DND-41 (cell line): ENCODE measurements at regions not wholly inside any gene's neighbourhood (a gene's known extent, or its start where the extent isn't known, plus 50 kb on each side); places are given as distances from the start of the nearest gene placed in this dataset.
"Not testable (repeated sequence)": the region's sequence is repeated elsewhere in the genome, so short reads cannot be mapped to it uniquely, and the experiment has no call there.

Experiments
- ATAC-seq: fragments of 200-7000 bp; cut with Tn5 transposase; 3 replicates; pipeline ENCODE4 v1.9.1; 2021; ENCODE audit warnings: low read depth; ENCODE audit not compliant: insufficient read depth
- DNase-seq: peaks from one replicate; pipeline ENCODE4 v3.0.0-alpha.2; 2020
- H2AFZ ChIP-seq: 2 replicates; pipeline ENCODE4 v1.6.0; 2012; ENCODE audit warnings: low read depth, low read length
- H3K27ac ChIP-seq: 2 replicates; pipeline ENCODE4 v1.5.1; 2012; ENCODE audit warnings: low read length, inconsistent platforms
- H3K27me3 ChIP-seq: fragments of 200-600 bp; sonication (generic); 2 replicates; pipeline ENCODE4 v1.6.0; 2012; ENCODE audit warnings: low read length, mild to moderate bottlenecking, inconsistent platforms; ENCODE audit not compliant: insufficient read depth, poor library complexity
- H3K36me3 ChIP-seq: 2 replicates; pipeline ENCODE4 v1.5.1; 2012; ENCODE audit warnings: low read length, inconsistent platforms; ENCODE audit not compliant: insufficient read depth
- H3K4me1 ChIP-seq: 2 replicates; pipeline ENCODE4 v1.5.1; 2012; ENCODE audit warnings: mild to moderate bottlenecking, low read length; ENCODE audit not compliant: insufficient read depth
- H3K4me2 ChIP-seq: 2 replicates; pipeline ENCODE4 v1.6.0; 2012; ENCODE audit warnings: mild to moderate bottlenecking, moderate library complexity, low read length, inconsistent platforms; ENCODE audit not compliant: insufficient read depth
- H3K4me3 ChIP-seq, 2 experiments: fragments of 200-600 bp in 1 of 2; shearing (Covaris generic) in 1 of 2; 2 replicates each; pipeline ENCODE4 v1.5.1; 2012 to 2016; ENCODE audit warnings: inconsistent platforms in 2 of 2, low read length in 2 of 2, mild to moderate bottlenecking in 2 of 2, low read depth in 1 of 2, moderate library complexity in 1 of 2
- H3K79me2 ChIP-seq: 2 replicates; pipeline ENCODE4 v1.6.0; 2012; ENCODE audit warnings: low read length, inconsistent platforms; ENCODE audit not compliant: insufficient read depth
- H3K9ac ChIP-seq: 2 replicates; pipeline ENCODE4 v1.6.0; 2012; ENCODE audit warnings: low read depth, mild to moderate bottlenecking, inconsistent platforms, low read length, moderate library complexity
- H3K9me3 ChIP-seq: 2 replicates; pipeline ENCODE4 v1.5.1; 2012; ENCODE audit warnings: low read length, moderate library complexity, mild to moderate bottlenecking, inconsistent platforms; ENCODE audit not compliant: insufficient read depth, severe bottlenecking
- H4K20me1 ChIP-seq: 2 replicates; pipeline ENCODE4 v1.6.0; 2012; ENCODE audit warnings: low read length; ENCODE audit not compliant: insufficient read depth
- EZH2 ChIP-seq: IDR thresholded peaks from 3 replicates; pipeline ENCODE4 v1.6.1; 2012; ENCODE audit warnings: borderline replicate concordance, low read depth, mild to moderate bottlenecking, moderate library complexity, low read length, inconsistent platforms; ENCODE audit not compliant: severe bottlenecking
- TF ChIP-seq, protein P1 (sequence below): IDR thresholded peaks from 2 replicates; pipeline ENCODE4 v1.5.1; 2012; ENCODE audit warnings: borderline replicate concordance, low read length, moderate library complexity, mild to moderate bottlenecking; ENCODE audit not compliant: poor library complexity, severe bottlenecking; ENCODE audit errors: extremely low read depth

DNA sequence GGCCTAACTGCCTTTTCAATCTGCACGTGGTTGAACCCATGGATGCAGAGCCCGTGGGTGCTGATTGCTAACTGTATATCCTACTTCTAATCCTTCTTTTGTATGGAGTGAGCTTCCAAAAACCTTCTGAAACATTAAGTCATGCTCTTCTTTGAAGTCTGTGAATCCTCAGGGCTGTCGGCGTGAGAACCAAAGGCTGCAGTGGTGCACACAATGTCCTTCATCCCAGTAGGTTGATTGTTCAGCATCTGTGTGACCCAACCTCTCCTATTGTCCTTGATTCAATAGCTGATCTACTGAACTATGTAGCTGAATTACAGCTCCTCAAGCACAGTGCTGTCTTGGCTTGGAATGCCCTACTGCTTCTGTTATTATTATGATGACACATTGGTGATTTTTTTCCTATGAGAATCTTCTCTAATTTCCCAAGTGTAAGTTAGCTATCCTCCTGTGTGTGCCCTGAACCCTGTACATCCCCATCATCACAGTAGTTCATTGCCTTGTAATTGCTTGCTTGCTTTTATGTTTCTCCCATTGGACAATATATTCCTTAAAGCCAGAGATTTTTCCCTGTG is 294.6 kb downstream of the TRIML1 start:
- Histone ChIP-seq H3K9ac (no peak overlapping the region), H3K9me3 (peaks cover 3% of the 10 kb centered on the region), H4K20me1 (no peaks in the 10 kb centered on the region), H3K27me3 (no peaks in the 10 kb centered on the region), H3K79me2 (no peaks in the 10 kb centered on the region), H3K4me2 (no peak overlapping the region), H3K36me3 (no peaks in the 10 kb centered on the region), H2AFZ (no peak overlapping the region), H3K4me1 (no peaks in the 10 kb centered on the region), H3K27ac (no peak overlapping the region), H3K4me3 (no peak overlapping the region)
- no peak for DNase-seq
- TF ChIP-seq, protein P1, sequence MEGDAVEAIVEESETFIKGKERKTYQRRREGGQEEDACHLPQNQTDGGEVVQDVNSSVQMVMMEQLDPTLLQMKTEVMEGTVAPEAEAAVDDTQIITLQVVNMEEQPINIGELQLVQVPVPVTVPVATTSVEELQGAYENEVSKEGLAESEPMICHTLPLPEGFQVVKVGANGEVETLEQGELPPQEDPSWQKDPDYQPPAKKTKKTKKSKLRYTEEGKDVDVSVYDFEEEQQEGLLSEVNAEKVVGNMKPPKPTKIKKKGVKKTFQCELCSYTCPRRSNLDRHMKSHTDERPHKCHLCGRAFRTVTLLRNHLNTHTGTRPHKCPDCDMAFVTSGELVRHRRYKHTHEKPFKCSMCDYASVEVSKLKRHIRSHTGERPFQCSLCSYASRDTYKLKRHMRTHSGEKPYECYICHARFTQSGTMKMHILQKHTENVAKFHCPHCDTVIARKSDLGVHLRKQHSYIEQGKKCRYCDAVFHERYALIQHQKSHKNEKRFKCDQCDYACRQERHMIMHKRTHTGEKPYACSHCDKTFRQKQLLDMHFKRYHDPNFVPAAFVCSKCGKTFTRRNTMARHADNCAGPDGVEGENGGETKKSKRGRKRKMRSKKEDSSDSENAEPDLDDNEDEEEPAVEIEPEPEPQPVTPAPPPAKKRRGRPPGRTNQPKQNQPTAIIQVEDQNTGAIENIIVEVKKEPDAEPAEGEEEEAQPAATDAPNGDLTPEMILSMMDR = no peak
- TF ChIP-seq EZH2 = no peak
- no peak for ATAC-seq

DNA sequence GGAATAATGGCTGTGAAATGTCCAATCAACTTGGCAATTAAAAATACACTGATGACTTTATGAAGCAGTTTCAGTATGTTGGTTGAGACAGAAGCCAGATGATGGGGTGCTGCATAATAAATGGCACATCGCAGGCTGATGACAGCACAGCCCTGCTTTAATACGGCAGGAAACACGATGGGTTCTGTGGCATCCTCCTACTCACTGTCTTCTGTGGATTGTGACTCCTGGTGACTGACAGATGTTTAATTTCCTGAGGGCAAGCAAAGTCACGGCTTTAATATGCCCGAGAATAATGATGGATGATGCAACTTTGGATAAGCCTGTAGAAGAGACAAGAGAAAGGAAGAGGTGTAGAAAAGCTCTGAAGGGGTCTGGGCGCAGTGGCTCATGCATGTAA is 295.4 kb downstream of the TRIML1 start:
- no peaks in the 10 kb centered on the region for H3K79me2 ChIP-seq
- H3K27ac ChIP-seq = no peak overlapping the region
- TF ChIP-seq, protein P1 = no peak
- no peak for TF ChIP-seq EZH2
- no peak overlapping the region for H2AFZ ChIP-seq
- H3K9ac ChIP-seq = no peak overlapping the region
- no peak overlapping the region for H3K4me2 ChIP-seq
- H3K36me3 ChIP-seq = no peaks in the 10 kb centered on the region
- DNase-seq (no peak), ATAC-seq (no peak)
- H3K4me1 ChIP-seq = no peaks in the 10 kb centered on the region
- H4K20me1 ChIP-seq = no peaks in the 10 kb centered on the region
- H3K9me3 ChIP-seq = peaks cover 3% of the 10 kb centered on the region
- no peaks in the 10 kb centered on the region for H3K27me3 ChIP-seq
- no peak overlapping the region for H3K4me3 ChIP-seq

DNA sequence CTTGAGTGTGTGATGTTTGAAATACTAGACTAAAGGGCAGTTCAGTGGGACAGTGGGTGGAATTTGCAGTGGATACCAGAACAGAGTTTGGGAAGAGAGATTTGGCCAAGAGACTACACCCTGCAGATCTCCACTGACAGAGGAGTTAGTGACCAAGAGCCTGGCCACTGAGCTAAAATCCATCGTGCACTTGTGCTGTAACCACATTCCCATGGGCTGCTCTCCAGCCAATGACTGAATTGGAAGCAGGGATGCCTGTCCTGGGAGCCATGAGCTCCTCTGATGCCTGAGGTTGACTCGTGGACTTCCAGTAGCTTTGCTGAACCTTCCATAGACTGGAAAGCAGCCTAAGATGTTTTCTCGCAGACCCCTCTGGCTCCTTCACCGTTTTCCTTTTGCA is 296.1 kb downstream of the TRIML1 start:
- no peaks in the 10 kb centered on the region for H3K4me1 ChIP-seq
- no peak overlapping the region for H3K9ac ChIP-seq
- H2AFZ ChIP-seq = no peak overlapping the region
- H3K27ac ChIP-seq = no peak overlapping the region
- no peak for ATAC-seq
- DNase-seq = no peak
- no peaks in the 10 kb centered on the region for H3K36me3 ChIP-seq
- H4K20me1 ChIP-seq = no peaks in the 10 kb centered on the region
- peaks cover 3% of the 10 kb centered on the region for H3K9me3 ChIP-seq
- H3K4me2 ChIP-seq = no peak overlapping the region
- TF ChIP-seq, protein P1 = no peak
- no peak for TF ChIP-seq EZH2
- H3K79me2 ChIP-seq = no peaks in the 10 kb centered on the region
- H3K4me3 ChIP-seq = no peak overlapping the region
- no peaks in the 10 kb centered on the region for H3K27me3 ChIP-seq

DNA sequence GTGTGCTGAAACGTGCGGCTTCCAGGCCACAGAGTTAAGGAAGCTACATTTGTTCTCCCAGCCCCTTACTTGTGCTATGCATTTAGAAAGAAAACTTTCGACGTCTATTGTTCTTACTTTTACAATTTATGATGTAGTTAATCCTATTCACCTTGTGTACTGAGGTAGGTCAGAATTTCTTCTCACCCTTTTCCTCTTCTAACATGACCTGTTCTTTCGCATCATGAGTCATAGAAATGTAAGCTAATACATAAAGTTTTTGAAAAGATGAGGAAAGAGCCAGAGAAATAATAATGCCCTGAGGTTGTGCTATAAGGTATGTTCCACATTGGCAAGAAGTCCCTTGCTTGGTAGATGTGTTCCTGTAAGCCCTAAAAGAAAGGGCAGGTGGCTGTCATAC is 298.3 kb downstream of the TRIML1 start:
- no peaks in the 10 kb centered on the region for H3K79me2 ChIP-seq
- no peaks in the 10 kb centered on the region for H3K27me3 ChIP-seq
- DNase-seq (no peak), ATAC-seq (no peak)
- no peak overlapping the region for H2AFZ ChIP-seq
- H3K4me3 ChIP-seq = no peak overlapping the region
- H3K4me1 ChIP-seq = no peaks in the 10 kb centered on the region
- no peaks in the 10 kb centered on the region for H3K36me3 ChIP-seq
- no peak overlapping the region for H3K4me2 ChIP-seq
- peaks cover 3% of the 10 kb centered on the region for H3K9me3 ChIP-seq
- H3K27ac ChIP-seq = no peak overlapping the region
- no peak for TF ChIP-seq EZH2
- TF ChIP-seq, protein P1 = no peak
- no peak overlapping the region for H3K9ac ChIP-seq
- H4K20me1 ChIP-seq = no peaks in the 10 kb centered on the region

DNA sequence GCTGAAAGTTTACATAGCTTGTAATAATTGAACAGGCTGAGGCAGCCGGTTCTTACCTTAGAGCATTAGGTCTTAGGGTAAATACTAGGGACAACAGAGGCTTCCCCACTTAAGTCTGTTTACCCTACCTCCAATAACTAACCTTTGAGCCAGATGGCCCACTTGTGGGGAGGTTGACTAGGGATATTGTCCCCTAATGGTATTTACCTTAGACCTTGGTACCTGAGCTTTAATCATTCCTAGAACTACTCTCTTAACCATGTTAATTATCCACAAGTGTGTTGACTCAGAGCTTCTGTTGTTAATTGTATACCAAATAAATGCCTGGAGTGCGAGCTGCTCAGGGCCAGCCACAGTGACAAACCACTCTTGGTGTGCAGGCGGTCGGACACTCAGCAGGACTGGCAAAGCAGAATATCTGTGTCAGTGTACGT is 299.2 kb downstream of the TRIML1 start:
- H3K9ac ChIP-seq, H3K27me3 ChIP-seq, H2AFZ ChIP-seq, H3K4me2 ChIP-seq, H3K4me3 ChIP-seq, H3K36me3 ChIP-seq, DNase-seq, H3K9me3 ChIP-seq, H3K4me1 ChIP-seq, ATAC-seq, H3K27ac ChIP-seq, H4K20me1 ChIP-seq, H3K79me2 ChIP-seq: not testable (repeated sequence)
